ENCODE measurements at regions not wholly inside any gene's neighbourhood (a gene's known extent, or its start where the extent isn't known, plus 50 kb on each side); places are given as distances from the start of the nearest gene placed in this dataset.
"Not testable (repeated sequence)": the region's sequence is repeated elsewhere in the genome, so short reads cannot be mapped to it uniquely, and the experiment has no call there.

DNA sequence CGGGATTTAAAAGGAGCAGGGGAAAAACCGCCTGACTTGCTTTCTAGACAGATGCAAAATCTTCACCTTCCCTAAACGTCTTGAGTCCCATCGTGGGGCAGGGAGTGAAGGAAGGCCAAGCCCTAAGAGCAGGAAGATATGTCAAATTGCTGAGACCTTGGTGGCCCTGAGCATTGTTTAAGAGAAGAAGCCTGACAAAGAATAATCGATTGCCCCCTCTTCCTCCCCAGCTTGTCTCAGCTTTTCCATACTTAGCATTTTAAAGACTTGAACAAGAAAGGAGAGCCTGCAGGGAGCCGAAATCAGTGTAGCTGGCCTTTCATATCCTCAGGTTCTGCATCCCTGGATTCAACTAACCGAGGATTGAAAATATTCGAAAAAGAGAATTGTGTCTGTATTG lies 157.6 kb upstream of the DLX2 start:
- DNase-seq (ENCODE audit: low spot score) = no peak

DNA sequence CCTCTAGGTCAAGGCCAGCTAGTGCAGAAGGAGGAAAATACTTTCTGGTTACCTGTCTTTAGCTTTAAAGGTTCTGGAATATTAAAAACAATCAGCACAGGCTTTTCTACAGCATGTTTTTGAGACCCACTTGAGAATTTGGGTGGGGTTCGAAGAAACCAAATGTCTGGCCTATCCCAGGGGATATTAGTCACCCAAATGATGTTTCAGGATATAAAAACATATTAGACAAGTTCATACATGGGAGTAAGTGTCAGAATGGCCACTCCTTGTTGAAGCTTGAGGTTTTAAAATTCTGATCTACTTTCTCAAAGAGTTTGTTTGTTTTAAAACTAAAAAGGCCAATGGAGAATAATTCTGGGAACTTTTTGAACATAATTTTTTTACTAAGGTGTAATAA lies 158.6 kb upstream of the DLX2 start:
- no peak for DNase-seq (ENCODE audit: low spot score)

DNA sequence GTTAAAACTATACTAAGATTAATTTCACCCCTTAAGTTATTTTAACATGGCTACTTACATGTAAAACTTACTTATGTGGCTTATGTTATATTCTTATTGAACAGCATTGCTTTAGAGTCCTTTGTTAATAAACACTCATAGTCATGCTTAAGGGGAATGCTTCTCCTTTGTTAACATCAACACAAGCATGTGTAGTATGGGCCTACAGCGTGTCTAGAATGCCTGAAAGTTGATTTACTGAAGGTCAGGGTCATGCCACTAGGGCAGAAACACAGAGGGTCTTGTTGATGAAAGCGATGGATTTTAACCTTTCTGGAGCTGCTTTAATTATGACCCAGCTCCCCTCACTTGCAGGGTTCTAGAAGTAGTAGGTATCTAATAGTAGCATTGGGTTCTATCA lies 159.8 kb upstream of the DLX2 start:
- no peak for DNase-seq (ENCODE audit: low spot score)

DNA sequence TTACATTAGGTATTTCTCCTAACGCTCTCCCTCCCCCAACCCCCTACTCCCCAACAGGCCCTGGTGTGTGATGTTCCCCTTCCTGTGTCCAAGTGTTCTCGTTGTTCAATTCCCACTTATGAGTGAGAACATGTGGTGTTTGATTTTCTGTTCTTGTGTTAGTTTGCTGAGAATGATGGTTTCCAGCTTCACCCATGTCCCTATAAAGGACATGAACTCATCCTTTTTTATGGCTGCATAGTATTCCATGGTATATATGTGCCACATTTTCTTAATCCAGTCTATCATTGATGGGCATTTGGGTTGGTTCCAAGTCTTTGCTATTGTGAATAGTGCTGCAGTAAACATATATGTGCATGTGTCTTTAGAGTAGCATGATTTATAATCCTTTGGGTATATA lies 162.1 kb upstream of the DLX2 start:
- not testable (repeated sequence) for DNase-seq (ENCODE audit: low spot score)

DNA sequence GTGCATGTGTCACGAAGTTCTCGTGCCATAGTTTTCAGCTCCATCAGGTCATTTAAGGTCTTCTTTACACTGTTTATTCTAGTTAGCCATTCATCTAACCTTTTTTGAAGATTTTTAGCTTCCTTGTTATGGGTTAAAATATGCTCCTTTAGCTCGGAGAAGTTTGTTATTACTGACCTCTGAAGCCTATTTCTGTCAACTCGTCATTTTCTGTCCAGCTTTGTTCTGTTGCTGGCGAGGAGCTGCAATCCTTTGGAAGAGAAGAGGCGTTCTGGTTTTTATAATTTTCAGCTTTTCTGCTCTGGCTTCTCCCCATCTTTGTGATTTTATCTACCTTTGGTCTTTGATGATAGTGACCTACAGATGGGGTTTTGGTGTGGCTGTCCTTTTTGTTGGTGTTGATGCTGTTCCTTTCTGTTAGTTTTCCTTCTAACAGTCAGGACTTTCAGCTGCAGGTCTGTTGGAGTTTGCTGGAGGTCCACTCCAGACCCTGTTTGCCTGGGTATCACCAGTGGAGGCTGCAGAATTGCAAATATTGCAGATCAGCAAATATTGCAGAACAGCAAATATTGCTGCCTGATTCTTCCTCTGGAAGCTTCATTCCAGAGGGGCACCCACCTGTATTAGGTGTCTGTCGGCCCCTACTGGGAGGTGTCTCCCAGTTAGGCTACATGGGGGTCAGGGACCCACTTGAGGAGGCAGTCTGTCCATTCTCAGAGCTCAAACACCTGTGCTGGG lies 157.7 kb upstream of the ITGA6 start:
- not testable (repeated sequence) for DNase-seq (ENCODE audit: low spot score)

DNA sequence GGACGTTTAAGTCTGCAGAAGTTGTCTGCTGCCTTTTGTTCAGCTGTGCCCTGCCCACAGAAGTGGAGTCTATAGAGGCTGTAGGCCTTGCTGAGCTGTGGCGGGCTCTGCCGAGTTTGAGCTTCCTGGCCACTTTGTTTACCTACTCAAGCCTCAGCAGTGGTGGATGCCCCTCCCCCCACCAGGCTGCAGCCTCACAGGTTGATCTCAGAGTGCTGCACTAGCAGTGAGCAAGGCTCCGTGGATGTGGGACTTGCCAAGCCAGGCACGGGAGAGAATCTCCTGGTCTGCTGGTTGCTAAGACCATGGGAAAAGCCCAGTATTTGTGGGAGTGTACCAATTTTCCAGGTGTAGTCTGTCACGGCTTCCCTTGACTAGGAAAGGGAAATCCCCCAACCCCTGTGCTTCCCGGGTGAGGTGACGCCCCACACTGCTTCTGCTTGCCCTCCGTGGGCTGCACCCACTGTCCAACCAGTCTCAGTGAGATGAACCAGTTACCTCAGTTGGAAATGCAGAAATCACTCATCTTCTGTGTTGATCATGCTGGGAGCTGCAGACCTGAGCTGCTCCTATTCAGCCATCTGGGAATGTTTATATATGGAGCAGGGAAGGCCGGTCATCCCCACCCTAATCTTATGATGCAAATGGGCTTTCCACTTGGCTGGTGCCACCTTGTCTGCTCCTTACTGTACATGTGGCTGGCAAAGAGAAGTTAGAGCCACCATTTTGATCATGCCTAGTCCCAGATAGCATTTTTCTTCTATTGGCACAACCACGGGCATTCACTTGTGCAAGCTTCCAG lies 156.9 kb upstream of the ITGA6 start:
- no peak for DNase-seq (ENCODE audit: low spot score)

DNA sequence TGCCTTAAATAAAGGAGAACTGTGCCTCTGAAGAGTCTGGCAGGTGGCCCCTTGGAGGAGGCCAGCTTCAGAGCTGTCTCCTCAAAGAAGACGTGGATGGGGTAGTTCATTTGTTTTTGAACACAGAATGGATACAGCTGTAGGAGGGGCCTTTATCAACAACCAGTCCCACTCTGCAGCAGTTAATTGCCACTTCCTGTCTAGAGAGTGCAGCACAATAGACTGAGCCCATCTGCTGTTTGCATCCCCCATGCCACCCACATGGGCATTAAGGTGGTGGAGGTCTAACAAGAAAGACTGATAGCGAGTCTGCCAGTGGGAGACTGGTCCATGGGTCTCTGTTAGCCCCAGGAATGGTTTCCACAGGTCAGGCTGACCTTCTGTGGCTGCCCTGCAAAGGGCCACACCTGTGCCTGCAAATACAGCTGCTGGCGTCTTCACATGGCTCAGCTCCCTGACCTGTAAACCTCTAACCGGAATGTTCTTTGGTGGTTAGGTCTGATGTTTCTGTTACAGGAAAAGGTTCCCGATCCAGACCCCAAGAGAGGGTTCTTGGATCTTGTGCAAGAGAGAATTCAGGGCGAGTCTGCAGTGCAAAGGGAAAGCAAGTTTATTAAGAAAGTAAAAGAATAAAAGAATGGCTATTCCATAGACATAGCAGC lies 153.3 kb upstream of the ITGA6 start:
- no peak for DNase-seq (ENCODE audit: low spot score)

DNA sequence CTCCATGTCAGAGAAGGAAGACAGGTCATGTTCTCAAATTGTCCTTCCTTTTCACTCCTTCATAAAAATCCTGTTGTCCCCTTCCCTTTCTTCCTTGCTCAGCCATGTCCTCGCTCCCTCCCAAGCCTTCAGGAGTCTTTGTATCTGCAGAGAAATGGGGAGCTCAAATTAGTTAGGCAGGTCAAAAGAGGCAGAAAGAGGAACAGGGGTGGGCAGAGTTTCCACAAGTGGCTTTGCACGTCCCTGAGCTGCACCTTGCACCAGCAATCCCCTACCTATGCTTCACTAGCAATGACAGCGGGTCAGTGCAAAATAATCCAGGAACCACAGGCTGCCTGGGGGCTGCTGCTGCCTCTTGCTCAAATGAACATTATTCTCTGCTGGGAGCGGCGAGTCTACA lies 152.1 kb upstream of the ITGA6 start:
- no peak for DNase-seq (ENCODE audit: low spot score)

DNA sequence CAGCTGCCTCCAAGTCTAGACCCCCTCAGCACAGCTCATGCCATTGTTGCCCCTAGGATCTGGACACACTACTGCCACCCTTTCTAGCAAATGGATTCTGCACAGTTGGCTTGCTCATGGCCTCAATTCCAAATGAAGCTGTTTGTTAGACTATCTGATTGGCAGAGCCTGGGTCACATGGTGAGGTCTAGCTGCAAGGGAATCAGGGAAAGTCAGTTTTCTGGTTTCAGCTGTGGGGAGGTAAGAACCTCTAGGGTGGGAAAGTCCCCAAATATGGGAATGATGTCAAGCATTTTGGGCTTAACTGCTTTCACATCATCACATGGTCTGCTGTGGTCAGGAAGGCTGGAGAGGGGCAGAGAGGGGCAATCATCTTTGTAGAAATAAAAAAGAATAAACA lies 150.4 kb upstream of the ITGA6 start:
- no peak for DNase-seq (ENCODE audit: low spot score)

DNA sequence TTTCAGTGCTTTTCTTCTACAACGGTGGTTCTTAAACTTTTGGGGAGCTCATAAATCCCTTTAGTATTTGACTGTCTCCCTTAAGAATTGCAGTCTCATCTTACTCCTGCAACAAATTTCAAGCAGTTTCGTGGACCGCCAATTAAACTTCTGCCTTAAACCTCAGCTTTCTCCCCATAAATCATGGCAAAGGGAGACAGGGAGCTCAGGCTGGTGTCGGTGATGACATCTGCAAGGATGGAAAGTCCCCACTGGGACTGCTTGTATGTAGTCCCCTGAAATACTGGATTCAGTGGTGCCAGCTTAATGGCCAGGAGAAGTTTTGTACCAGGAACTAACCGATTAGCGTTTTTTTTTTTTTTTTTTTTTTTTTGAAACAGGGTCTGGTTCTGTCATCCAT lies 148.7 kb upstream of the ITGA6 start:
- DNase-seq (ENCODE audit: low spot score) = no peak

DNA sequence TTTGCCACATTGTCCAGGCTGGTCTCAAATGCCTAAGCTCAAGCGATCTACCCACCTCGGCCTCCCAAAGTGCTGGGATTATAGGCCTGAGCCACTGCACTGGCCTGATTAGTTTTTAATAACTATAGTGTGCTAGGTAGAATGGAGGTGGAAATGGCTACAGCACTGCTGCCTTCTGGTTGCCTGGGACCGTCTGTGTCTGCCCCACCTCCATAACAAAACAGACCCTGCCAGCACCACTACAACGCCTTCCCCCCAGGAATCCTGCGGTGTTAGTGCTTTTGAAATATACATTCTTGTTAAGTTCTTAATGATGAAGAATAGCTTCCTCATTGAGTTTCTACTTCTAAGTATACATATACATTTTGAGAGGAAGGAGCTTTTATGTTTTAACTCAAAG lies 148.2 kb upstream of the ITGA6 start:
- DNase-seq (ENCODE audit: low spot score) = no peak

DNA sequence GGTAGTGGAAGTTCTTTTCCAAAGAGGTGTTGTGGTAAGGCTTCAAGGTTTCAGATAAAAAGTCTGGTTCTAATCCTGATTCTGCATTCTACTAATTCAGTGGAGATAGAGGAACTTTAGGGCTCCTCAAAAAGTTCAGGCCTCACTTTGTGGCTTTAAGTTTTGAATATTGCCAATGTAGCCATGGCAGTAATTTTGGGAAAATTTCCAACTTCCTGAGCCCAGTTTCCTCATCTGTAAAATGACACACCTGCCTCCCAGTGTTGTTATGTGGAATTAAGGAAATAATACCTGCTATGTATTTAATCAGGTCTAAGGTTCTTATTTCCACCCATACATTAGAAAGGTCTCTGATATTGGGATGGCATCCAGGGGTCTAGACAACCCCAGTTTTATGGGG lies 147.6 kb upstream of the ITGA6 start:
- no peak for DNase-seq (ENCODE audit: low spot score)

DNA sequence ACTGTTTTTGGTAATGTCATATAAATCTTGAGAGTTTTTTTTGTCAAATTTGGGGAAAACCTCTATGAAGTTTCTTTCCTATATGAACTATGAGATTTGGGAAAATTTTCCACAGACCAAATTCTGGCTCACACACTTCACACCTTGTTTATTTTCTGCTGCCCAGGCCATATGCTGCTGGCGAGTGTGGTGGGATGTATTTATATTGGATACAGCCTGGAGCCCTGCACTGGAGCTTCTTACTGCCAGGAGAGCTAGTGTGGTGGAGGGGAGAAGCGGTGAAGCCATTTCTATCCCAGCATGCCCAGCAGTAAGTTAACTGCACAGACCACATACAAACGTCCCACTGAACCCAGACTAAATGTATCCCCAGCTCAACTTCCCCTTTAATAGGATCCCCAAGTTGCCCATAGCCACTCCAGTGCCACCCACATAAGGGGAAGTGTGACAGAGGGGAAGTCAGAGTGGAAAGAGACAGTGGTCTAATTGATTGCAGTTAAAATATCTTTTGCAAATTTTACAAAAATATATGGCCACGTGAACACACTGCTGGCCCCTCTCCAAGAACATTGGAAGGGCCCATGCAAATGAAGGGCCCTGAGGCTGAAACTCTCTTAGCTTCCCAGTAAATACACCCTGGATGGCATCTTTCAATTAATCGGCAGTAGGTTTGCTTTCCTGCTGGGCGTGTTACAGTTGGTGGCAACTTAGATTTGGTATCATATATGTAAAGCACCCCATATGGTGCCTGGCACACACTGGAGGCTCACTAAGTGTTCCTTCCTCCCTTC lies 146.6 kb upstream of the ITGA6 start:
- DNase-seq (ENCODE audit: low spot score) = no peak

DNA sequence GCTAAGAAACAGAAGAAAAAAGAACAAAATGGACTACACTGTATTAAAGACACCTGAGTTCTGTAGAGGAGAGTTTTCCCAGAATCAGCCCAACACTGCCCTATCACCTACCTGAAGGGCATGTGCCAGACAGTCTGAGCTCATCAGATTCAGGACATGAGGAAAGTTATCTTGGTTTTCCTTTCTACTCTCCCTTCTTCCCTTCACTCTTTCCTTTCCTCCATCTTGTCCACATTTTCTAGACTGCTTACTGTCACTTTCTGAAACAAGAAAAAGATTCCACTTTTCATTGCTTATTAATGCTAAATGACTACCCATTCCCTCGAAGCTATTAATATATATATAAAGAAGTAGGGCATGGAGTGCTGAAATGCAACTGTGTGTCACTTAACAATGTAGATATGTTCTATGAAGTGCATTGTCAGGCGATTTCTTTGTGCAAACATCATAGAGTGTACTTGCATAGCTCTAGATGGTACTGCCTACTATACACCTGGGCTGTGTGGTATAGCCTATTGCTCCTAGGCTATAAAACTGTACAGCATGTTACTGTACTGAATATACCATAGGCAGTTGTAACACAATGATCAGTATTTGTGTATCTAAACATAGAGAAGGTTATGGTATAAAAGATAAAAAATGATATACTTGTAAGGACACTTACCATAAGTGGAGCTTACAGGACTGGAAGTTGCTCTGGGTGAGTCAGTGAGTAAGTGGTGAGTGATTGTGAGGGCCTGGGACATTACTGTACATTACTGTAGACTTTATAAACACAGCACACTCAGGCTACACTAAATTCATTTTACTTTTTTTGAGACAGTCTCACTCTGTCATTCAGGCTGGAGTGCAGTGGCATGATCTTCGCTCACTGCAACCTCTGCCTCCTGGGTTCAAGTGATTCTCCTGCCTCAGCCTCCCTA lies 145.5 kb upstream of the ITGA6 start:
- no peak for DNase-seq (ENCODE audit: low spot score)

DNA sequence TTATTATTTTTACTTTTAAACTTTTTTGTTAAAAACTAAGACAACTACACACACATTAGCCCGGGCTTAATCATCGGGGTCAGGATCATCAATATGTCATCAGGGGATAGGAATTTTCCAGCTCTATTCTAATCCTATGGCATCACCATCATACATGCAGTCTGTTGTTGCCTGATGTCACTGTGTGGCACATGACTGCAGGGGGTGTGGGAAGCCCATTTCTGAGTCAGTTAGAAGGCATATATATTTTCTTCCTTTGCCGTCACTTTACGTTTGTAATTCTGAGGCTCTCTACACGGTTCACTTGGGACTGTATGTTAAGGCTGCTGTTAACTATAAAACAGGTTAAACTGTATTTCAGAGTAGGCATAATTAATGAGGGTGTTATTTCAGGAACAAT lies 144.4 kb upstream of the ITGA6 start:
- no peak for DNase-seq (ENCODE audit: low spot score)

DNA sequence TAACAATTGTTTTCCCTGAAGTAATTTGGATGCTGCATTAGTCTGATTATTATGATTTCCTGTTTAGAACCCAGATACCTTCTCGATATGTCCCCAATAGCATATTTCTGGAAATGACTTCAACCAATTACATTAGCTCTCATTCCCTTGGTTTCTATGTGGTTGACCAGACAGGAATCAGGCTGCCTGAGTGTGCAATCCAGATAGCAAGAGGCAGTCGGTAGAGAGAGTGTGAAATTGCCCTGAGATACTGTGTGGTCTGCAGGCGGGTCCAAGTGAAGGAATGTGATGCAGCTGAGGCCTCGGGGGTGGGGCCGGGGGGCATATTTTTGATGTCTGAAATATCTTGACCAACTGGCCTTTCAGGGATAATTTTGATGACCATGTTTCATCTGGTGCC lies 143.9 kb upstream of the ITGA6 start:
- no peak for DNase-seq (ENCODE audit: low spot score)

DNA sequence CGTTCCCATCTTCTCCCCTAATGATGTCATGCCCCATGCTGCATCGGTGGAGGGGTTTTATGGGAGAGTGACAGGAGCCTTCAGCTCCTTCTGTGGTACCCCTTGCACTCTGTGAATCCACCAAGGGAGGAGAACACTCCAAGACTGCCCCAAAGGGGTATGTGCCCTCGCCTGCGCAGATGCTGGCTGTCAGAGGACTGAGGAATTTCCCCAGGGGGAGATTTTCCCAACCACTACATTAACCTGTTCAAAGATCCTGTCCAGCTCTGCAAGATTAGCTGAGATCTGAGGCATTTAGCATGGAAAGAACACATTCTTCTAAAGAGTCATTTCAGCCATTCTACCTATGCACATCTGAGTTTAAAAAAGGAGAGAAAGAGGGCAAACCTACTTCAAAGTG lies 143.2 kb upstream of the ITGA6 start:
- no peak for DNase-seq (ENCODE audit: low spot score)

DNA sequence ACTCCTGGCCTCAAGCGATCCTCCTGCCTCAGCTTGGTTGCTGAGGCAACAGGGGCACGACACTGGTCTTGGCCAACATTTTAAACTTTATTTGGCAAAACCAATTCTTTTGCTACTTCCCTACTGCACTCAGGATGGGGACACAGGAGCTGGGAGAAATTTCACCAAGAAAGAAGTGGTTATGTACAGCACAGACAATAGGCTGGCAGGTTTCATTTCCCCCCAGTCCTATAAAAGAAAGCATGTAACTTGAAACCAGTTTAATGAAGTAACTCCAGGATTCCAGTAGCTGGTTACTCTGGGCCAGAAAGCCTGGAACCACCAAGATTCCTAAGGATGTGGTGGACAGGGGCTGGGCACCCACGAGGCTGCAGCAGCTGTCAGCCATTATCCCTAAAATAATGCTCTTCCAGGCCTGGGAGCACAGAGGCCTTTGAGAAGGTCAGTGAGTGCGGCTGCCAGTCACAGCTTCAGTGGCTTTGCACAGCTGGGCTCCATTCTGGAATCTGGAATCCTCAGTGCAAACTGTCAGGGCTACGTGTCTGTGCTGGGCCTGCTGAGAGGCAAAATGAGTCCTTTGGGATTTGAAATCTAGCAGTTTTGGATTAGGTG lies 142.3 kb upstream of the ITGA6 start:
- peak; percentile 62 for DNase-seq (ENCODE audit: low spot score)

DNA sequence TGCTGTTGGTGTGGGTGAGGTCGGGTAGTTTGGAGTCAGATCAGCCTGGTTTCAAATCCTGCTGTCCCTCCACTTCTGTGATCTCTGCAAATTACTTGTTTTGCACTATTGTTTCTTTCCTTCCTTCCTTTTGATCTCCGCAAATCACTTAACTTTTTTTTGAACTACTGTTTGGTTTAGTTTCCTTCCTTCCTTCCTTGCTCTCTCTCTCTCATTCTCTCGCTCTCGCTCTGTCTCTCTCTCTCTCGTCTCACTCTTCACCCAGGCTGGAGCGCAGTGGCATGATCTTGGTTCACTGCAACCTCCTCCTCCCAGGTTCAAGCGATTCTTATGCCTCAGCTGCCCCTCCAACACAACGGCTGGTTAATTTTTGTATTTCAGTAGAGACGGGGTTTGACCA lies 141.6 kb upstream of the ITGA6 start:
- DNase-seq (ENCODE audit: low spot score) = no peak

DNA sequence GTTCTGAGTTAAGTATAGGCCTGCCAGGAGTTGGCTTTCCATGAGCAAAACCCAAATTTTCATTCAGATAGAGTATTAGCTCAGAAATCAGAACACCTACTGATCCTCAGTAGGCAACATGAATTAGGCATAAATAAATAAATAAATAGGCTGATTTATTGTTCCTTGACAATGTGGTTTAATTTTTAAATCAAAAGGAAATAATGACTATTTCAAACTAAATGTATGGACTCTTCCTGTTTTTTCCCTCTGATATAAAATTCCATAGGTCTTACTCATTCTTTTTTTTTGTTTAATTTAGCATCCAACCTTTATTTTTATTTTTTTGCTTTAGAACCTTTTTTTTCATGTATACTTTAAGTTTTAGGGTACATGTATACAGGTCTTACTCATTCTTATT lies 140.2 kb upstream of the ITGA6 start:
- no peak for DNase-seq (ENCODE audit: low spot score)

All from iPS-NIHi11 (cell line).